SK-N-MC (cell line): ENCODE measurements at regions not wholly inside any gene's neighbourhood (a gene's known extent, or its start where the extent isn't known, plus 50 kb on each side); places are given as distances from the start of the nearest gene placed in this dataset.

ENCODE experiments used
- EZH2 ChIP-seq: fragments of 200-600 bp; sonication (generic); IDR thresholded peaks from one replicate; pipeline ENCODE4 v1.6.1; 2017; ENCODE audit warnings: antibody characterized with exemption
- FOXP2 ChIP-seq: optimal IDR thresholded peaks from 2 replicates; pipeline ENCODE3; 2011; ENCODE audit warnings: mild to moderate bottlenecking, moderate library complexity; ENCODE audit not compliant: insufficient read depth; ENCODE audit errors: extremely low read length, control extremely low read depth
- POLR2AphosphoS5 ChIP-seq: IDR thresholded peaks from 2 replicates; pipeline ENCODE4 v1.6.1; 2012; ENCODE audit warnings: mild to moderate bottlenecking, low read depth, low read length, borderline replicate concordance

DNA sequence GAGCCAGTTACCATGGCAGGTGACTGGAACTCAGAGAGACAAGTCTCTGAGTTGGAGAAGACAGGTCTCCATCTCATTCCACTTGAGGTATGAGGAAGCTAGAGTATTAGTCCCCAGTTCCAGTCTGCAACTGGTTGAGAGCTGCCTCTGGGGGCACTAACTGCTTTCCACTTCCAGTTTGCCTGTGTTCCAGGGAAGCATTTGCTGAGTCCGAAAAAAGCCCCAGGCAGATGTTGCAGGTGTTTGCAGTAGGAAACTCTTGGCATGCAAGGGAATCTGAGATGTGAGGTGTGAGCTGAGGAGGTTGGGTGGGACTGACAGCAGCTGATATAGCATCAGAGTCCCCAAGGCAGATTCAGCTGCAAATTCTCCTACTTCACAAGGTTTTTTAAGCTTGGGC lies 272.2 kb upstream of the CASK start:
- TF ChIP-seq EZH2 (no peak), POLR2AphosphoS5 (no peak), FOXP2 (no peak)
